ENCODE measurements at regions not wholly inside any gene's neighbourhood (a gene's known extent, or its start where the extent isn't known, plus 50 kb on each side); places are given as distances from the start of the nearest gene placed in this dataset.

DNA sequence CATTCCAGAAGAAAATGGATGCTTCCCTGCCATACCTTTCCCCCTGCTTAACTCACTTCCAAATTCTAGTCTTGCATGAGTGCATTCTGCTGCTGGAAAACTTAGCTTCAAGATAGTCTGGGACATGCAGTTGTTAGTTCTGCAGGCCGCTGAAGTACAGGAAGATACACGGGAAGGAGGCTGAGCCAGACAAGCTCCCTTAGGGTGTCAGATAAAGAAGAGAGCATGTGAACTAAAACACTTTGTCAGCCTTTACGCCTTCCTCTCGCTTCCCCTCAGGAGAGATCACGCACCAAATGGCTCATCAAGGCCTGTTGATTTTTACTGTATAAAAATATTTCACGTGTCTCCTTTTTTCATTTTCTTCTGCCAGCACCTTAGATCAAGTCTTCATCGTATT lies 420.7 kb downstream of the INSC start:
- TF ChIP-seq, protein P1, sequence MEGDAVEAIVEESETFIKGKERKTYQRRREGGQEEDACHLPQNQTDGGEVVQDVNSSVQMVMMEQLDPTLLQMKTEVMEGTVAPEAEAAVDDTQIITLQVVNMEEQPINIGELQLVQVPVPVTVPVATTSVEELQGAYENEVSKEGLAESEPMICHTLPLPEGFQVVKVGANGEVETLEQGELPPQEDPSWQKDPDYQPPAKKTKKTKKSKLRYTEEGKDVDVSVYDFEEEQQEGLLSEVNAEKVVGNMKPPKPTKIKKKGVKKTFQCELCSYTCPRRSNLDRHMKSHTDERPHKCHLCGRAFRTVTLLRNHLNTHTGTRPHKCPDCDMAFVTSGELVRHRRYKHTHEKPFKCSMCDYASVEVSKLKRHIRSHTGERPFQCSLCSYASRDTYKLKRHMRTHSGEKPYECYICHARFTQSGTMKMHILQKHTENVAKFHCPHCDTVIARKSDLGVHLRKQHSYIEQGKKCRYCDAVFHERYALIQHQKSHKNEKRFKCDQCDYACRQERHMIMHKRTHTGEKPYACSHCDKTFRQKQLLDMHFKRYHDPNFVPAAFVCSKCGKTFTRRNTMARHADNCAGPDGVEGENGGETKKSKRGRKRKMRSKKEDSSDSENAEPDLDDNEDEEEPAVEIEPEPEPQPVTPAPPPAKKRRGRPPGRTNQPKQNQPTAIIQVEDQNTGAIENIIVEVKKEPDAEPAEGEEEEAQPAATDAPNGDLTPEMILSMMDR (IDR thresholded peaks at IDR 0.05; ENCODE audit: partially characterized antibody, unreplicated experiment): no peak
- Mint-ChIP-seq H3K4me1 (ENCODE audit: low read depth, unreplicated experiment) (peaks cover 2% of the 10 kb centered on the region), H3K4me3 (ENCODE audit: unreplicated experiment) (no peak overlapping the region), H3K27ac (ENCODE audit: unreplicated experiment) (no peak overlapping the region), H3K27me3 (ENCODE audit: unreplicated experiment) (peaks cover 3% of the 10 kb centered on the region), H3K36me3 (ENCODE audit: unreplicated experiment) (no peaks in the 10 kb centered on the region), H3K9me3 (ENCODE audit: unreplicated experiment) (no peaks in the 10 kb centered on the region)
- DNase-seq: no peak

DNA sequence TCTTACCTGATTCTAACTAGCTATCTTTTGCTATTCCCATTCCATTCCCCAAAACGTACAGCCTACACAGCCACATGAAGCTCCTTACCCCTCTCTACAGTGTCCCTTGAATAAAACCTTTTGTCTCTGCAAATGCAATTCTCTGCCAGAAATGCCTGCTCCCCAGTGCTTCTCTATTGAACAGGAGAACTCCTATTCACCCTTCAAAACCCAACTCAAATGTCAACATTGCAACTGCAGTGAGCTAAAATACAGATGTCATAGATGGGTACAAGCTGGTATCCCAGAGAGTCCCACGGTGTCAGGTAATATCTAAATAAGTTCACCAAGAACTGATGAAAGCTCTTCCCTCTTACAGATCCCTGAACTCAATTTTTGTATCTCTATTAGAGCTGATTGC lies 421.7 kb downstream of the INSC start:
- no peaks in the 10 kb centered on the region for H3K9me3 Mint-ChIP-seq (ENCODE audit: unreplicated experiment)
- no peak overlapping the region for H3K4me3 Mint-ChIP-seq (ENCODE audit: unreplicated experiment)
- no peak for DNase-seq
- H3K27me3 Mint-ChIP-seq (ENCODE audit: unreplicated experiment): peaks cover 3% of the 10 kb centered on the region
- H3K36me3 Mint-ChIP-seq (ENCODE audit: unreplicated experiment): no peaks in the 10 kb centered on the region
- peaks cover 2% of the 10 kb centered on the region for H3K4me1 Mint-ChIP-seq (ENCODE audit: low read depth, unreplicated experiment)
- no peak overlapping the region for H3K27ac Mint-ChIP-seq (ENCODE audit: unreplicated experiment)
- TF ChIP-seq, protein P1 (IDR thresholded peaks at IDR 0.05; ENCODE audit: partially characterized antibody, unreplicated experiment): no peak

DNA sequence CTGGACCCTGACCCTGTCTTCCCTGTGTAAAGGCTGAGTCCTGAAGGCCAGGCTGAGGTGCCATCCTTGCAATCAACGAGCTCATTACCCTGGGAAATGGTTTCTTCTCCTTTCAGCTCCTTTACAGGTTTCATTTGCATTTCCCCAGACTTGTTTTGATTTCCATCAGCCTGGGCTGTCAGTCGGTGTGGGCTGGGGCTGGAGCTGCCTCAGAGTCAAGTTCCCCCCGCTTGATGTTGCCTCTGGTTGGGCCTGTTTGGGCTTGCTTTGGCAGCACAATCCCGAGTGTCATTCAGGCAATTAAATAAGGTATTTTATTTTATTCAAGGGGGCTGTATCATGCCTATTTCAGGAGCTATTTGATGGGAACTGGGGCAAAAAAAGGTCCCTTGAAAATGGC lies 424.9 kb downstream of the INSC start:
- Mint-ChIP-seq H3K9me3 (ENCODE audit: unreplicated experiment) (no peaks in the 10 kb centered on the region), H3K4me1 (ENCODE audit: low read depth, unreplicated experiment) (peaks cover 2% of the 10 kb centered on the region), H3K4me3 (ENCODE audit: unreplicated experiment) (no peak overlapping the region), H3K27me3 (ENCODE audit: unreplicated experiment) (peaks cover 3% of the 10 kb centered on the region), H3K27ac (ENCODE audit: unreplicated experiment) (no peak overlapping the region), H3K36me3 (ENCODE audit: unreplicated experiment) (no peaks in the 10 kb centered on the region)
- TF ChIP-seq, protein P1 (IDR thresholded peaks at IDR 0.05; ENCODE audit: partially characterized antibody, unreplicated experiment): no peak
- DNase-seq: no peak

DNA sequence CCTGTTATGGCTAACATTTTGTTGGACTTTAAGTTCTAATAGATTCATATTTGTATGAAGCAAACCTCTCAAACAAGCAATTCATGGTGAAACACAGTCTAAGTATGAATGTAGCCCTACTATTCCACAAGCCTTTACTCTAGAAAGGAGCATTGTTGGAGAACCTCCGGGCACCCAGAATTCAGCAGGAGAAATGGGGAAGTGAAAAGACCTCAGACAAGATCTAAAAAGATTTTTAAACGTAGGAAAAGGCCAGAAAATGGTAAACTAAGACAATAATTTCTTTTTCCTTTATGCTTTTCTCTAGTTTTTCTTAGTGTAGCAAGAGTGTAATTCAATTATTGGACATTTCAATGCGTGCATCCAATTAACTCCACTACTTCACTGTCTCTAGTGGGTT lies 426.4 kb downstream of the INSC start:
- DNase-seq: no peak
- Mint-ChIP-seq H3K27ac (ENCODE audit: unreplicated experiment) (no peak overlapping the region), H3K4me1 (ENCODE audit: low read depth, unreplicated experiment) (peaks cover 2% of the 10 kb centered on the region), H3K9me3 (ENCODE audit: unreplicated experiment) (no peaks in the 10 kb centered on the region), H3K4me3 (ENCODE audit: unreplicated experiment) (no peak overlapping the region), H3K27me3 (ENCODE audit: unreplicated experiment) (peaks cover 3% of the 10 kb centered on the region), H3K36me3 (ENCODE audit: unreplicated experiment) (no peaks in the 10 kb centered on the region)
- TF ChIP-seq, protein P1 (IDR thresholded peaks at IDR 0.05; ENCODE audit: partially characterized antibody, unreplicated experiment): no peak

DNA sequence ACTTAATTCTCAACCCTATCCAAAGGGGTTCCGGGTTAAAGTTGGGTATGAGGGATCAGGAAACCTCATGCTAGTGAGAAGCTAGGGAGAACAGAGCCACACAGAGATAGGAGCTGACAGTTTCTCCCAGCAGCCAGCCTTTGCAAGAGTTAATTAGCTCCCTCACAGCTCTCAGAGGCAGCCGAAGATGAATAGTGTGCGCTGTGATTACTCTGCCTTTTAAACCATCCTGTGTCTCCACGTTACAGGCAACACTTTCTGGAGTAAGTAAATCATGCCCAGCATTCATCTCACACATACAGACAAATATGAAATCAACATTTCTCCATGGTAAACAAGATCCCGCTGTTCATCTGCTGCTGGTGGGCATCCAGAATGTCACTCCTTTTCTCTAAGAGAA lies 429.6 kb downstream of the INSC start:
- Mint-ChIP-seq H3K9me3 (ENCODE audit: unreplicated experiment) (no peaks in the 10 kb centered on the region), H3K4me1 (ENCODE audit: low read depth, unreplicated experiment) (no peaks in the 10 kb centered on the region), H3K4me3 (ENCODE audit: unreplicated experiment) (no peak overlapping the region), H3K36me3 (ENCODE audit: unreplicated experiment) (no peaks in the 10 kb centered on the region), H3K27ac (ENCODE audit: unreplicated experiment) (no peak overlapping the region), H3K27me3 (ENCODE audit: unreplicated experiment) (no peaks in the 10 kb centered on the region)
- no peak for DNase-seq
- TF ChIP-seq, protein P1 (IDR thresholded peaks at IDR 0.05; ENCODE audit: partially characterized antibody, unreplicated experiment): no peak

Data from glutamatergic neuron (in vitro differentiated cells).